ENCODE measurements at regions not wholly inside any gene's neighbourhood (a gene's known extent, or its start where the extent isn't known, plus 50 kb on each side); places are given as distances from the start of the nearest gene placed in this dataset.

DNA sequence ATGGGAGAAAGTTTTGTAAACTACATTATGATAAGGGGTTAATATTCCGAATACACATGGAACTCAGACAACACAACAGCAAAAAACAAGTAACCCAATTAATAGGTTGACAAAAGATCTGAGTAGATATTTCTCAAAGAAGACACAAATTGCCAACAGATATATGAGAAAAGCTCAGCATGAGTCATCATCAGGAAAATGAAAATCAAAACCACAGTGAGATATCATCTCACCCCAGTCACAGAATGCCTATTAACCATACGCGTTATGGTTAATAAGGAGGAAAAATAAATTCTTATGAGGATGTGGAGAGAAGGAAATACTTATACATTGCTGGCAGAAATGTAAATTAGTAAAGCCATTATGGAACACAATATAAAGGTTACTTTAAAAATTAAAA is 695.0 kb downstream of the COL12A1 start:
- no peak for ATAC-seq

GRCh38 chr6:74507649-74508048 is 698.2 kb downstream of the COL12A1 start:
- ATAC-seq: no peak
- TF ChIP-seq OSR1 (CRISPR knock-in tag; IDR thresholded peaks at IDR 0.05): no peak
- TF ChIP-seq TSHZ2 (CRISPR knock-in tag; IDR thresholded peaks at IDR 0.05): no peak
- TF ChIP-seq ZFP30 (CRISPR knock-in tag; IDR thresholded peaks at IDR 0.05): no peak
- TF ChIP-seq SNAI2 (CRISPR knock-in tag; IDR thresholded peaks at IDR 0.05): no peak
- TF ChIP-seq ZNF565 (CRISPR knock-in tag; conservative IDR thresholded peaks at IDR 0.05; ENCODE audit: low read depth): no peak
- no peak for TF ChIP-seq ZNF8 (CRISPR knock-in tag; IDR thresholded peaks at IDR 0.05)
- no peak for TF ChIP-seq TOX (CRISPR knock-in tag; IDR thresholded peaks at IDR 0.05; ENCODE audit: borderline replicate concordance)
- no peak for TF ChIP-seq ISL1 (CRISPR knock-in tag; IDR thresholded peaks at IDR 0.05)
- no peak for TF ChIP-seq TCF4 (CRISPR knock-in tag; IDR thresholded peaks at IDR 0.05; ENCODE audit: borderline replicate concordance)

More for the DNA sequence above, 695.0 kb downstream of the COL12A1 start:
- TF ChIP-seq RARB (CRISPR knock-in tag; IDR thresholded peaks at IDR 0.05) (no peak), ESRRG (CRISPR knock-in tag; IDR thresholded peaks at IDR 0.05) (no peak), TCF4 (CRISPR knock-in tag; IDR thresholded peaks at IDR 0.05; ENCODE audit: borderline replicate concordance) (no peak), TOX (CRISPR knock-in tag; IDR thresholded peaks at IDR 0.05; ENCODE audit: borderline replicate concordance) (no peak), ZFP30 (CRISPR knock-in tag; IDR thresholded peaks at IDR 0.05) (no peak), ZNF8 (CRISPR knock-in tag; IDR thresholded peaks at IDR 0.05) (no peak), PPARA (CRISPR knock-in tag; IDR thresholded peaks at IDR 0.05; ENCODE audit: borderline replicate concordance) (no peak), ZNF70 (CRISPR knock-in tag; IDR thresholded peaks at IDR 0.05) (no peak), OSR1 (CRISPR knock-in tag; IDR thresholded peaks at IDR 0.05) (no peak)
- TF ChIP-seq, protein P1, sequence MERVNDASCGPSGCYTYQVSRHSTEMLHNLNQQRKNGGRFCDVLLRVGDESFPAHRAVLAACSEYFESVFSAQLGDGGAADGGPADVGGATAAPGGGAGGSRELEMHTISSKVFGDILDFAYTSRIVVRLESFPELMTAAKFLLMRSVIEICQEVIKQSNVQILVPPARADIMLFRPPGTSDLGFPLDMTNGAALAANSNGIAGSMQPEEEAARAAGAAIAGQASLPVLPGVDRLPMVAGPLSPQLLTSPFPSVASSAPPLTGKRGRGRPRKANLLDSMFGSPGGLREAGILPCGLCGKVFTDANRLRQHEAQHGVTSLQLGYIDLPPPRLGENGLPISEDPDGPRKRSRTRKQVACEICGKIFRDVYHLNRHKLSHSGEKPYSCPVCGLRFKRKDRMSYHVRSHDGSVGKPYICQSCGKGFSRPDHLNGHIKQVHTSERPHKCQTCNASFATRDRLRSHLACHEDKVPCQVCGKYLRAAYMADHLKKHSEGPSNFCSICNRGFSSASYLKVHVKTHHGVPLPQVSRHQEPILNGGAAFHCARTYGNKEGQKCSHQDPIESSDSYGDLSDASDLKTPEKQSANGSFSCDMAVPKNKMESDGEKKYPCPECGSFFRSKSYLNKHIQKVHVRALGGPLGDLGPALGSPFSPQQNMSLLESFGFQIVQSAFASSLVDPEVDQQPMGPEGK (CRISPR knock-in tag; IDR thresholded peaks at IDR 0.05; ENCODE audit: borderline replicate concordance): no peak

GRCh38 chr6:74505391-74505790 is 700.5 kb downstream of the COL12A1 start:
- TF ChIP-seq ARNTL (CRISPR knock-in tag; IDR thresholded peaks at IDR 0.05; ENCODE audit: borderline replicate concordance, low read depth): no peak
- no peak for TF ChIP-seq RARB (CRISPR knock-in tag; IDR thresholded peaks at IDR 0.05)
- TF ChIP-seq ZFP3 (CRISPR knock-in tag; IDR thresholded peaks at IDR 0.05): no peak
- TF ChIP-seq ZC3H10 (CRISPR knock-in tag; IDR thresholded peaks at IDR 0.05): no peak
- TF ChIP-seq BACH2 (CRISPR knock-in tag; IDR thresholded peaks at IDR 0.05; ENCODE audit: borderline replicate concordance): no peak
- no peak for TF ChIP-seq TOX (CRISPR knock-in tag; IDR thresholded peaks at IDR 0.05; ENCODE audit: borderline replicate concordance)
- TF ChIP-seq ZNF70 (CRISPR knock-in tag; IDR thresholded peaks at IDR 0.05): no peak
- no peak for TF ChIP-seq SNAI2 (CRISPR knock-in tag; IDR thresholded peaks at IDR 0.05)
- TF ChIP-seq ZNF8 (CRISPR knock-in tag; IDR thresholded peaks at IDR 0.05): no peak
- no peak for TF ChIP-seq TSHZ2 (CRISPR knock-in tag; IDR thresholded peaks at IDR 0.05)
- no peak for TF ChIP-seq CSDC2 (CRISPR knock-in tag; IDR thresholded peaks at IDR 0.05)
- no peak for TF ChIP-seq ZFP30 (CRISPR knock-in tag; IDR thresholded peaks at IDR 0.05)
- TF ChIP-seq GLIS3 (CRISPR knock-in tag; IDR thresholded peaks at IDR 0.05): no peak
- TF ChIP-seq CREB5 (CRISPR knock-in tag; IDR thresholded peaks at IDR 0.05; ENCODE audit: low read depth): no peak
- no peak for TF ChIP-seq OSR1 (CRISPR knock-in tag; IDR thresholded peaks at IDR 0.05)
- TF ChIP-seq ISL1 (CRISPR knock-in tag; IDR thresholded peaks at IDR 0.05): no peak
- no peak for TF ChIP-seq ESRRG (CRISPR knock-in tag; IDR thresholded peaks at IDR 0.05)
- ATAC-seq: no peak

Measured in SK-N-SH treated with all-trans-retinoic acid at 6 μM for 48 hours (cell line).